HG03175 (cell line): ENCODE measurements at regions not wholly inside any gene's neighbourhood (a gene's known extent, or its start where the extent isn't known, plus 50 kb on each side); places are given as distances from the start of the nearest gene placed in this dataset.

Experiments used
- ATAC-seq: cut with Tn5 transposase; IDR thresholded peaks from one replicate; pipeline ENCODE4 v1.9.1; 2021; ENCODE audit warnings: mild to moderate bottlenecking, moderate library complexity; ENCODE audit not compliant: unreplicated experiment

DNA sequence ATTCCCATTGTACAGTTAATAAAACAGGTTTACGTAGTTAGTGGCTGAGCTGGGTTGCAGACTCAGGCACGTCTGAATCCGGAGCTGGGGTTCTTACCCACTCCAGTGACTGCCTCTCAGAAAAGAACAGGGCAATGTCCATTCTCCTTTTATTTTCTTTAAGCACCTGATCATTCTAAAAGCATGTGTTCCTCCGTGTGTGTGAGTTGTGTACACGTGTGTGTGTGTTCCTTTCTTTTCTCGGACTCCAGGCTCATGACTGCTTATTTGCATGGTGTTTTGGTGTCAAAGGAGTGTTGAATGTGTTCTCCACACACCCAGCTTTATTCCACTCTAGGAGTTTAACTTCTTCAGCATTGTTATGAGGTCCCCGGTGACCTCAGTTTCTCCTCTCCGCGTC is 260.1 kb downstream of the SNX10 start:
- no peak for ATAC-seq

DNA sequence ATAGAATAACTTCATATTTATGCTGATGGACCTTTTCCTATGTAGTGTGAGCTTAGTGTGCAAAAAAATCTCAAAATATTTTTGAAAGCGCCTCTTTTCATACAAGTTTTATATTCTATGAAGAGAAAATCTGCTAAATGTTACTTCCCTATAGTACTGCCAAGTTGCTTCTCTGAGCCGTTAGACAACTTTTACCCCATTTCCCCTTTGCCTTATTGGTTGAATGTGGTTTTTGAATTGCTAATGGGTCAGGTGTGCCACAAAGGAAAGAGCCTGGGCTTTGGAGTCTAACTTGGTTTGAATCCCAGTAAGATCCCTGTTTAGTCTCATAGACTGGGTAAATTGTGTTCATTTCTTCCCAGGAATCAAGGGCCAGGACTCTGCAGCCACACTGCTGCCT is 261.5 kb downstream of the SNX10 start:
- no peak for ATAC-seq

DNA sequence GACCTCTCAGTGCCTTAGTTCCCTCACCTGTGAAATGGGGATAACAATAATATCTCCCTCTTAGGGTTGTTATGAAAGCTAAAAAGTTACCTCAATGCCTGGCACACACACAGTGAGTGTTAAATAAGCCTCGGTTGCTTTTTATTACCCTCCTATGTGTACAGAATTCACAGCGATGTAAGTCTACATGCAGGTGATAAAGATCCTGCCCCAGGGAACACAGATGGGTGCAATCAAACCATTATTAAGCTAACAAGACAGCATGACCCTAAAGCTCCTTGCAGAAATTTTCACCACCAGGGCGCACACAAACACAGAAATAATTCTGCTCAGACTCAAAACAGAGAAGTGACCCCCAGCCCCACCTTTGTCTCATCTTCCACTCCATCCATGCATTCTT is 261.9 kb downstream of the SNX10 start:
- no peak for ATAC-seq

DNA sequence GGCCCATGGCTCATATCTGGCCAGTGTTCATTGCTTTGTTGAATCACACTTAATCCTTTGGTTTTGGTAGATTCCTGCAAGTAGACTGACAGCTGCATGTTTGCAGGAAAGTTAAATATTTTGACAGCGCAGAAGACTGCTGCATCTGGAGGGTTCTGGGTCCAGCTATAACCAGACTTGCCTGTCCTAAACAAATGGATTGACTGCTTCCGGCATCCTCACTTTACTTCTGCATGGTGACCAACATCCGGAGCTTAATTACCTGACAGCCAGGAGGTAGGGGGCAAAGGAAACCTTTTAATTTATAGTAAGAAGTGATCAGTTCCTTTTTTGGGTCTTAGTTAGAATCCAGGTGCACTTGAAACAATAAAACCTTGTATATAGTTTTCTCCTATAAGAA is 263.3 kb downstream of the SNX10 start:
- ATAC-seq: no peak

DNA sequence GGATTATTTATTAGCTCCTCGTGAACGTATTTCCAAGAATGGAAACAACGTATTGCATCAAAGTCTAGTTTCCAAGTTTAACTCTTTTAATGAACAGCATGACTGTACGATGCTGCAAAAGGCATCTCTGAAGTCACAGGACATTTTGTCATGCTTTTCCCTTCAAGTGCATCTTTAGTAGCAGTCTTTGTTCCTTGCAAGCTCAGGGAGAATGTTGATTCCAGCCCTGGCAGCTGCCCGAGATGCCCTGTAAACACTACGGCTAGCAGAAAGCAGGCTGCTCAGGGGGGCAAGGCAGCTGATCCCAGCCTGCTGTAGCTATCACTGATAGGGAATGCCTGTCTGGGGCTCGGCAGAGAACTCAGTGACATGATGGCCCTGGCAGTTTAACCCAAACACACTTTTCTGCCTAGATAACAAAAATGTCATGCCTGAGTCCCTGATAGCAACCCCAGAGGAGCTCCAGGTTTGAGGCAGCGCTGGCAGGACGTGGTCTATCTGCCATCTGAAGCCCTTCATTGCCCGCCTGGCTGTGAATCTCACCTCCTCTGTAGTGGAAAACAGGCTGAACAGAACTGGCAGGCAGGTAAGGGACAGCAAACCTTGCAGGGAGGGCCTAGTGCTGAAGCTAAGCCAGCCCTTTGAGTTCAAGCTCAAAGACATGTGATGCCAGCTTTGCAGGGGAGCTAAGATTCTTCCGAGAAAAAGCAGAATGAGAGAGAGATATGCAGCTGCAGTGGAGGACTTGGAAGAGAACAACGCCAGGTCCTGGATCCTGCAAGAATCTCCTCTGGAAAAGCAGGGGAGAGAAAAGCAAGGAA is 264.6 kb downstream of the SNX10 start:
- ATAC-seq: no peak

DNA sequence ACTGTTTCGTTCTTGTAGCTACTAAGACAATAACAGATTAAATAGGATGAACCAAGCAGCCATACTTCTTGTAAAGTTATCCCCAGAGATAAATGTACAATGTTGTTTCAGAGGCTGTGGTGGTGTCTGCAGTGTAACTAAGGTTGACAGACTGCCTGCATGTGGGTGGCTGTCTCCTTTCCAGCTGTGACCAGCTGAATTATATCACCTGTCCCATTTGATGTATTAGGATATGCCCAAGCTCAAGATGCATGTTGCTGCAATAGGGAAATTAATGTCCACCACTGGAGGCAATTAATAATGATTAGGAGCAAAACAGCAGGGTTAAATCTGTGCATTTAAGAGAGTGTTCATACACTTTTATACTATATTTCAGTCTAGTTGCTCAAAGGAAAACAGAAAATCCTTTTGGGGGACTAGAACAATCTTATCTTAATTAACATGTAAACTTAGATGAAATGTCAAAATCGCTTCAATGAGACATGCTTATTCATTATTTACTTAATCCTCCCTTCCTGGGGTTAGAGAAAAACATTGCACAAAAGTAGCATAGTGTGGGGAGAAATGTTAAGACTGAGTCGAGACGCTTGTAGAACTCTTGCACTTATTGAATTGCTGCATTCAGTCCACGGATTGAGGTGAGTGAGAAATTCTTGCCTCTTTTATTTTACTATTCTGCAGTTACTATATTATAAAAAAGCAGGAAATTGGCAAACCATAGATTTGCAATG is 269.0 kb downstream of the SNX10 start:
- ATAC-seq: no peak

DNA sequence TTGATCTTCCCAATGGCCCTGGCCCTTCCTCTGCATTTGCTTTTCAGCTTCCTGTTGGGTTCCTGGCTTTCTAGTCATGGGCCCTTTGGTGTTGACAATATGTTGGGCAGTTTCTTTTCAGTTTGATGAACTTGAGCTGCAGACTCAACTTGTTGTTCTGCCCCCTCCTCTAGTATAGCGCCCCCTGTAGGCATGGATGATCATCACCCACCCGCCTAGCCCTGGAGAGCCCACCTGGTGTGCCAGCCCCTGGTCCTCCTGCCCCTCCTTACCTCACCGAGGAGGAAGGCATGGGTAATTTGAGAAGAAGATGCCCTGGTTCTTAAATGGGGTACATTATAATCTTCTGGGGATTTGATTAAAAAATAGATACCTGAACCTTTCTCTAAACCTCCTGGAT is 271.2 kb downstream of the SNX10 start:
- no peak for ATAC-seq

DNA sequence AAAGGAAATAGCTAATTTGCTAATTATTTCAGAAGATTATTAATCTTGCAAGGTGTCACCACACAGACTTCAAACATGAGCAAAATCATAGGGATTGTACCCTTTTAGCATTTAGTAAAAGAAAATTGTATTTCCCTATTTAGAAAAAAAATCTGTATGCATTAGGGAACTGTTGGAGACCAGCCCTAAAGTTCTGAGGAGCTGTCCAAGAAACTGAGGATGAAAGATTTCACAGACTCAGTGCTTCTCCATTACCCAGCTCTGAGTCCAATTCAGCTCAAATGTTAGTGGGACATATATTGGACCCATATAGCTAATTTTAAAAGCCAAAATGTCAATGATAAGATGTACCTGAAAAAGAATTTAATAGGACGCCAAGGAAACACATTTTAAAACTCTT is 271.7 kb downstream of the SNX10 start:
- ATAC-seq: no peak

DNA sequence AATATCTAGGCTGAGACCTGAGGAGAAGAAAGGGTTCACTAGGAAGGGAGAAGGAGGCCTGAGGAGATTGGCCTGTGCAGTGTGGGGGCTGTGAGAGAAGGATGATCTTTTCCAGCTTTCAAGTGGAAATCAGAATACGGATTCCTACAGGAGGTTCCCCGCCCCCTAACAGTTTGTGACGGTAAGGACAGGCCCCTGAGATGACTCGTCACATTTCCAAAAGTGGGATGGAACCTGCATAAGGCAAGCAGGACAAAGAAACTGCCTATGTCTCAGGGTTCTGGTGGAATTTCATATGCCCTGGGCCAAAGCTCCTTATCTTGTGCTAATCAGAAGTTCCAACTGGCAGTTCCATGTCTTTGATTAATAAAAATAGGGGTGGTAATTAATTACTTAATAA is 275.6 kb downstream of the SNX10 start:
- ATAC-seq: no peak

DNA sequence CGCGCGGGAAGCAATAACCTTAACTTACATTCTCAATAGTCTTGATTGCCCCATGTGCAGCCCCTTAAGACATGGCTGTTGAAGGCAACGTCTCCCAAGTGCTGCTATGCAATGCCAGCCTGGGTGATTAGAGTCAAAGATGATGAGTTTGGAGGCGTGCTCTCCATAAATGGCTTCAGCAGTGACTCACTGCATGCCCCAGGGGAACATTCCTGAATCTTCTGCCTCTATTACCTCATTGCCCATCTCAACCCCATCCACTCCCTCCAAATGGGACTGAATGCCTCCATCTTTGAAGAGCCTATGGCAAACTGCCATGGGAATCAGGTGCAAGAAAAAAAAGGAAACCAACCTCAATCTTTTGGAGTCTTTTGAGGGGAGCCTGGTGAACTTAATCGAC is 282.8 kb downstream of the SNX10 start:
- no peak for ATAC-seq

DNA sequence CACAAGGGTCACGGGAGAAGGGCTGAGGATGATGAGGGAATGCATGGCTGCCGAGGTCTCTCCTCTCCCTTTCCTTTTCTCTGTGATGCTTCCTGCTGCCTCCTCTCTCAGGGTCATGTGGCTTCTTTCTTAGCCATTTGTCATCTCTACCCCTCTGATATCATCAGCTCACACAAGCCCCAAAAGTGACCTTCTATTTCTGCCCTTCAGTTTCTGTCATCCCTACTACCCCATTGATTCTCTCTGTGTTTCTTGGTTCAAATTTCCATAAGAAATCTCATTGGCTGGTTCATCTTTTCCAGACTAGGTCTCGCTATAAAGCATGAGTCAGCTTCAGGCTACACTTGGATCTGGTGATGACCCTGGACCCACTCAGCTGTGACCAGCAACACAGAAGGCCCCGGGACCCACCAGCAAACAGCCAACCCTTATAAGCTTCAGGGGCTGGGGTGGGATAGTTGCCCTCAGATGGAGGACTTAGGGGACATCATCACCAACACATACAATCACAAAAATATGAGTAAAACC is 284.3 kb downstream of the SKAP2 start:
- no peak for ATAC-seq

DNA sequence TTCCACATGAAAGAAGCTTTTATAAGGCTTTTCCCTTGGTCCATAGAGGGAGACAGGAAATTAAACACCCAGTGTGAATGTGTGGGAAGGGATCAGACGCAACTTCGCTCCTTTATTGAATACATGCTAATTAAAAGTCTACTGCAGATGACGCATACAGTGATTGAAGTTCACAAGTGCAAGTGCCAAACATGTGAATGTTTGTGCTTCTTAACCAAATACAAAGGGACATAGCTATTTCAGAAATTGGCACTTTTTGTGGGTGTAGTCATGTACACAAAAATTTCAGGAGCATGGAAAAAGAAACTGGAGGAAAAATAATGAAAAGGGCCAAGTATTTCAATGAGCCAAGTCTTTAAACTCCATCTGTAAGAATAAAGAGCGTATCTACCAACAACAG is 283.7 kb downstream of the SKAP2 start:
- ATAC-seq: no peak

DNA sequence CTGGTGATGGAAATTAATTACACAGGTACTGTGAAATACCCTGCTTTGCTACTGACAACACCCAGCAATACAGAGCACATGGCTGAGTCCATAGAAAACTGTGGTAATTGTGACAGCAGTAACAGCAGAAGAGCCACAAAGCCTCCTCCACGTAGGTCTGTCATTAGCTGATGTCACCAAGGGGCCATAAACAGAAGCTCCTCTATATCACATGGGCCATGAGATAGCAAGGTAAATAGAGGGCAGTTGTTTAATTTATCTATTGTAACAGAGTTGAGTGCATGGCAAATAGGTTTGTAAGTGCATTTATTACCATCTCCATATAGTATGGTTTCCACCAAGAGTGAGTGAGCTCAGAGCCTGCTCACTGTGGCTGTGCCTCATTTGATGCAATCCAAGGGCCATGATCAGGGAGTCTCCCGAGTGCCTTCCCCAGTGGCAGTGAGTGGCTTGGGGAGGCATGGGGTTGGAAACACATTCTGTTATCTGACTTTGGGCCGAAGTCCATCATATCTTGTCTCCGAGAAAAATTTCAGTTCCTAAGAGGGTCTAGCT is 281.2 kb downstream of the SKAP2 start:
- no peak for ATAC-seq

DNA sequence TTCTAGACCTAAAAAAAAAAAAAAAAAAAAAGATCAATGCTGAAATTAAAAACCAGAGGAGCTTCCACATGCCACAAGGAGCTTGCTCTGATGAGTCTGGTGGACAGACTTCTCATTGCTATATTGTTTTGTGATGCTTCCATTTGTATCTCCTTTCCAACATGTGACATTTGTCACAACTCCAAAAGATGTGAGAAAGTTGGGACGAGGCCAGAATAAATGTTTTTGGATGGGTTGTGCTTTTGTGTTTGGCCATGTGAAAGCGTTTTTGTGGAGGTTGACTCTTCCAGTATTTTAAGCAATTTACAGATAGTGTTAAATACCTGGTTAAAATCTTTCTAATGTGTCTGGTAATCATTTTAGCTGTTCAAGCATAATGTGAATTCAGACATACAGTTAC is 280.1 kb downstream of the SKAP2 start:
- ATAC-seq: no peak

DNA sequence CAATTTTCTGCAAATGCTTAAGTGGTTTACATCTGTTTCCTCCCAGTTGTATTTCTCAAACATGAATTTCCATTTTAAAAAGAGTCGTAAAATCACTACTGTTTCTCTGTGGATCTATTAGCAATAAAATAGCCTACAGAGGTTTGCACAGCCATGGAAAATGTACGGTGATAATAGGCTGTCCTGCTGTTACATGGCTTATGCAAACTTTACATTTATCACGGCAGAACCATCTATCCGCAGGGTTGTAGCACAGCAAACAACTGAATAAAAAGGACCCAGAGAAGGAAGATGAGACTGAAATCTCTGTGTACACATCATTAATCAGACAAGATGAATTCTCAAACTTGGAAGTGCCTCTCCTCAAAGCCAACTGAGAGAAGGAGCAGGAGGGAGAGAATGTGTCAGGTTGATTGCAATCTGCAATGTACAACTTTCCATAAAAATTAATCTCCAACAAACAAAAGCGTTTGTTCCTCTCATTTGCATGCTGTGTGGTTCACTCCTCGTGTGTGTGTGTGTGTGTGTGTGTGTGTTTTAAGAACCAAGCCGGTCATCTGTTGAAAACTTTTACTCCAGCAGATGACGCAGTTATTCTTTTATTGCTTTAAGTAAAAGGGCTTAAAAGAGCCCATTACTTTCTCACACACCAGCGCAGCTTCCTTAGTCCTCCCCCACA is 279.3 kb downstream of the SKAP2 start:
- ATAC-seq: no peak

DNA sequence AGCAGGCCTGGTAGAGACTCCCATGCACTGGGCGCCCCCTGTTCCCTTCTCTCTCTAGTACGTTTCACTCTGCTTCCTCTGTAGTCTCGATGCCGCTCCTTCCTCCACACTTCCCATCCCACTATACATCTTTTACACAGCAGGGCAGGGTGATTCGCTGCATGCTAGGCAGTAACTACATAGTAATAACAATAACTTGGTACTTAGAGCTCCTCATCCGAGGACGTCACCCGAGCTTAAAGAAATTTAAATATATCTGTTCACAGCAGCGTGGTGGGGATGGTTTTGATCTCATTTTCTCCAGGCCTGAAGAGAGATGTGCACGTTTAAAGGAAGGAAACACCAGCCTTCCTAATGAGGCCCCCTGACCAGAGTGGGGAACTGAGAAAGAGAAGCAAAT is 276.9 kb downstream of the SKAP2 start:
- no peak for ATAC-seq

DNA sequence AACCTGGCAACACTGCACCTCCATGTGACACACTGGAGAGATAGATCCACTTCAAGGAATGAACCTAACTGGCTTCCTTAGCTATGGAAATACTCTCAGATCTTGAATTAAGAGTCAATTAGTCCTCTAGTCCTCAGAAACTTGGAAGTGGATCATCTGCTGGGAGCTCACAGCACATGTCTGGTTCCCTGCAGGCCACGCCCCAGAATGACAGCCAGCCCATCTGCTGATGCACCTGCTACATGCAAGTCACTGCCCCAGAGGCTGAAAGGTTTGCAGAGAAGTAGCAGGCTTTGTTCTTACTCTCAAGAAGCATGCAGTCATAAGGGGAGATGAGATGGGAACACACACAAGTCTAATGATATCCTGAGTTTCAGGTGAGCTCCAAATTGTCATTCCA is 275.9 kb downstream of the SKAP2 start:
- no peak for ATAC-seq

DNA sequence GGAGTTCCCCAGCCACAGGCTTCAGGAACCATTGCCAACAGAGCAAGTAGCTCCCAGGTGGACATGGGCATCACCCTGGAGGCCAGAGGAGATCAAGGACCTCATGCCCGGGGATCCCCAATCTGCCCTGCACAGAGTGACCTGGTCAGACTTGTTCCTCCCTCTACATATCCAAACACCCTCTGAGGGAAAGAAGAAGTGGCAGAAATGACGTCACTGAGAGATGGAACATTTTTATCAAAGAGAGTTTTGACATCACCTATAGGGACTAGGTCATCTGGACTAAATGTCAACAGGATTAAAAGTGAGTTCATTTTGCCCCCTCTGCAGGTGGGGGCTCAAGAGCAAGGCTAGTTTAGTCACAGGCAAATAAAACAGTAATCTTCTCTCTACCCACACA is 273.7 kb downstream of the SKAP2 start:
- ATAC-seq: no peak

DNA sequence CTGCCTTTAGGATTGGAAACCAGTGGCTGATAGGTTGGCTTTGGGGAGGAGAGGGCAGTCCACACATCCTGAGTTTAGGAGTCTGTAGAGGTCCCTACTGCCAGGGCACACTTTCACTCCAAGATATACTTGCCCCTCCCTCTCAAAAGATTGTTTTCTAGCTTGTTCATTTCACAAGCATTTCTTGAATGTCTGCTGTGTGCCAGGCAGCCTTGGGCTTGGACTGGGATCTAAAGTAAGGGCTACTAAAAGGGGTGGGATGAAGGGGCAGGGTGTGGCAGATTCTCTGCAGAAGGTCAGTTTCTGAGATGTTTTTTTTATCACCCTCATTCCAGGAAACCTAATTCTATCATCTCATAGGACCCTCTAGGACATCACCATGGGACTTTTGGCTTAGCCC is 272.4 kb downstream of the SKAP2 start:
- no peak for ATAC-seq

DNA sequence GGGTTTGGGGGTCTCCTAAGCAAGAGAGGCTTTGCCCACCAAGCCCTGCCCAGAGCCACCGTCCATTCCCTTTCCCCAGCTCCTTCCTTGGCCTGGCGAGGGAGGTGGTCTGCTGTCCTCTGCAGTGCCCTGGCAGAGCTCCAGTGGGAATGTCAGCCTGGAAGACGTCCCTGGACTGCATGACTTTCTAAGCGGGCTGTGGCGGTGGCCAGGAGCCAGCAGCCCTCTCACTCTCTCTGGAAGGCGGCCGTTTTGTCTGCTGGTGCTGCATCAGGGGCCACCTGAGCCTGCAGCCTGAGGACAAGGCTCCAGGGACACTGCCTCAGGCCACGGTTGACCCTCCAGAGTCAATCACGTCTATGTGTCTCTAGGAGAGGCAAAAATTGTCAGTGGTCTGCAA is 271.0 kb downstream of the SKAP2 start:
- ATAC-seq: no peak

DNA sequence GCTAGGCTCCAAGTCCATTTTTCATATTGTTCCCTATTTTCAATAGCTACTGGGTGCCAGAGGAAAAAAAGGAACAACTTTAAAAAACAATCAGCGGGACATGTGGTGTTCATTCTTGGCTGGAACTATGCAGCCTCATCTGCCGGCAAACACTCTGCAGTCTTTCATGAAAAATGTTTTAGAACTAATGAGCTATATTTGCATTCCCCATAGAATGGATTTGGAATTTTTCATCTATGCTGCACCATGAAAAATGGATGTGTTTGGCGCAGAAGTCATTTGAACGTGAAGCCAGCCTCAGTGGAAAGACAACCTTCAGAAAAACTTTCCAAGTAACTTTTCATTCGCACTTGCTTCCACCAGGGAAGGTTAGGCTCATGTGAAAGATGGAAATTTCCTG is 270.5 kb downstream of the SKAP2 start:
- no peak for ATAC-seq
